Fibroblast of mammary gland (primary cell): ENCODE measurements at regions not wholly inside any gene's neighbourhood (a gene's known extent, or its start where the extent isn't known, plus 50 kb on each side); places are given as distances from the start of the nearest gene placed in this dataset.

Experiments
- DNase-seq: peaks from one replicate; pipeline ENCODE4 v3.0.0-alpha.2; 2010; ENCODE audit warnings: low read depth
- H3K4me3 ChIP-seq: 2 replicates; pipeline ENCODE4 v1.5.1; 2011; ENCODE audit warnings: low read depth, mild to moderate bottlenecking, low read length, moderate library complexity; ENCODE audit not compliant: control insufficient read depth
- TF ChIP-seq, protein P1 (sequence below): conservative IDR thresholded peaks from 2 replicates; pipeline ENCODE4 v1.5.1; 2011; ENCODE audit warnings: low read depth, low read length, inconsistent platforms; ENCODE audit not compliant: control insufficient read depth, insufficient read depth

- TF ChIP-seq, protein P1, sequence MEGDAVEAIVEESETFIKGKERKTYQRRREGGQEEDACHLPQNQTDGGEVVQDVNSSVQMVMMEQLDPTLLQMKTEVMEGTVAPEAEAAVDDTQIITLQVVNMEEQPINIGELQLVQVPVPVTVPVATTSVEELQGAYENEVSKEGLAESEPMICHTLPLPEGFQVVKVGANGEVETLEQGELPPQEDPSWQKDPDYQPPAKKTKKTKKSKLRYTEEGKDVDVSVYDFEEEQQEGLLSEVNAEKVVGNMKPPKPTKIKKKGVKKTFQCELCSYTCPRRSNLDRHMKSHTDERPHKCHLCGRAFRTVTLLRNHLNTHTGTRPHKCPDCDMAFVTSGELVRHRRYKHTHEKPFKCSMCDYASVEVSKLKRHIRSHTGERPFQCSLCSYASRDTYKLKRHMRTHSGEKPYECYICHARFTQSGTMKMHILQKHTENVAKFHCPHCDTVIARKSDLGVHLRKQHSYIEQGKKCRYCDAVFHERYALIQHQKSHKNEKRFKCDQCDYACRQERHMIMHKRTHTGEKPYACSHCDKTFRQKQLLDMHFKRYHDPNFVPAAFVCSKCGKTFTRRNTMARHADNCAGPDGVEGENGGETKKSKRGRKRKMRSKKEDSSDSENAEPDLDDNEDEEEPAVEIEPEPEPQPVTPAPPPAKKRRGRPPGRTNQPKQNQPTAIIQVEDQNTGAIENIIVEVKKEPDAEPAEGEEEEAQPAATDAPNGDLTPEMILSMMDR, result no peak
- no peak overlapping the region for H3K4me3 ChIP-seq
- DNase-seq, result no peak
These were observed 53.9 kb upstream of the SALL3 start for GRCh38 chr18:78925557-78926242.

DNA sequence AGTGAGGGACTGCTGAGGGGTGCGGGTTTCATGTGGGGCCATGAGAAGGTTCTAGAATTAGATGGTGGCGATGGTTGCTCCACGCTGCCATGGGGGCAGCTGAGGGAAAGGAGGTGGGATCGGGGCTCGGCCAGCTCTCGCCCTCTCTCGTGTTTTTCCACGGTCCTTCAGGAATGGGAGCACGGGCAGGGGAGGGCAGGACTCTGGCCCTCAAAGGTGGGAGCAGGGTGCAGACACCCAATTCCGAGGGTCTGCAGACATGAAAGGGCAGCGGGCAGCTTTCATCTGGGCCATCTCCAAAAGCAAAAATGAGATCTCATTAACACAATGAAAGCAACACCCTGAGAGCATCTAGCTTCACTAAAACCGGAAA, 53.4 kb upstream of the SALL3 start:
- no peak for DNase-seq
- TF ChIP-seq, protein P1, result no peak
- H3K4me3 ChIP-seq, result no peak overlapping the region

DNA sequence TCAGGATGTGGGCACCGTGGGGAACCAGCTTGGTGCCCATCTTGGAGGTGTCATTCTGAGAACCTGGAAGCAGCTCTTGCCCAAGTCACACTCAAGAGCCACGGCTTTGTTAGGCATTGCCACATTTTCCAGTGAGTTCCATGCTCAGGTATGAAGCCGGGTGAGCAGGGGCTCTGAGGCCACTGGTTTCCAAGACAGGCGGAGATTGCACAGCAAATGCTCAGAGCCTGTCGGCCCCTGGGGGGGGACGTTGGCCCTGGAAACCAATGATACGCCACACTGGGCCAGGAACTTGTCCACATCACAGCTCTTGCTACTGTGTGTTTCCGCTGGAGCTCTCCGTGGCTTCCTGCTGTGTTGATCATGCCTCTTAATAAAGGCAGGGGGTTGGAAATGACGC, 52.5 kb upstream of the SALL3 start:
- TF ChIP-seq, protein P1, result no peak
- no peak overlapping the region for H3K4me3 ChIP-seq

DNA sequence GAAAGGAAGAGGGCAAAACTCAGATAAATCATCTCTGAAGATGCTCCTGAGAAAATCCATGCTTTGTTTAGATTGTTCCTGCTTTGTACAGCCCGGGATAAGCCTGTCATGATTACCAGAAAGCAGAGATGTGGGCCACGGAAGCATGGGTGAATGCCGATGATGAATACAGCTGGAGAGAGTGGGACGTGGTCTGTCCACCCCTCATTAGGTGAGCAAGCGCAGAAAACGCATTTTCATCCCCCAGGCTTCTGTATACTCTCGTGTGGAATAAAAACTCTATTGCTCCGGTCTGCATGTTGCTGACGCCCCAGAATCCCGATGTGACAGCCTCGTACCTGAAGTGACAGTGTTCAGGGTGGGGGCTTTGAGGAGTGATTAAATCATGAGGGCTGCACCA, 52.0 kb upstream of the SALL3 start:
- TF ChIP-seq, protein P1, result no peak
- H3K4me3 ChIP-seq, result no peak overlapping the region

More for the DNA sequence above, 52.5 kb upstream of the SALL3 start:
- no peak for DNase-seq

DNA sequence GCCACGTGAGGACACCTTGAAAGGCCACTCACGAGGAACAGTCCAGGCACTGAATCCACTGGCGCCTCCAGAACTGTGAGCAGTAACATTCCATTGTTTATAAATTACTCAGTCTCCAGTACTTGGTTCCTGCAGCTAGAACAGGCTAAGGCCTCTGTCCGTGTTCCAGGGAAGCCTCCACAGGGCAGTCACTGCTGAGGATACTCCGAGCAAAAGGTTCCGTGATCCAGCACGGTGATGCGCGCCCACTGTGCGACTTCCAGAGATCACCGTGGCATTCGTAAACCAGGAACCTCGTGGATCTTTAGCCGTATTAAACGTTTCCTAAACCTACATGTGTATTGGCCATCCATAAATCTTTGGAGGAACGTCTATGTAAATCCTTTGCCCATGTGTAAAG, 51.5 kb upstream of the SALL3 start:
- TF ChIP-seq, protein P1, result no peak
- no peak overlapping the region for H3K4me3 ChIP-seq
- no peak for DNase-seq

More for the DNA sequence above, 52.0 kb upstream of the SALL3 start:
- DNase-seq, result no peak

- DNase-seq, result no peak
- no peak overlapping the region for H3K4me3 ChIP-seq
- TF ChIP-seq, protein P1, result no peak
These were observed 50.1 kb upstream of the SALL3 start for GRCh38 chr18:78929516-78929915.
